OCI-LY3 (cell line): ENCODE measurements at regions not wholly inside any gene's neighbourhood (a gene's known extent, or its start where the extent isn't known, plus 50 kb on each side); places are given as distances from the start of the nearest gene placed in this dataset.

ENCODE experiments used
- H2AFZ ChIP-seq: fragments of 200-600, 300-600 bp; shearing (Covaris generic); 2 replicates; pipeline ENCODE4 v1.6.0; 2014; ENCODE audit warnings: antibody characterized with exemption, low read depth, low read length
- H3K27ac ChIP-seq: fragments of 200-600, 300-600 bp; sonication (generic); 2 replicates; pipeline ENCODE4 v1.5.1; 2014; ENCODE audit warnings: mild to moderate bottlenecking, low read length, moderate library complexity, mixed read lengths
- H3K27me3 ChIP-seq: fragments of 200-600, 300-600 bp; sonication (generic); 2 replicates; pipeline ENCODE4 v1.6.1; 2014; ENCODE audit warnings: low read depth, low read length, mixed read lengths
- H3K36me3 ChIP-seq: fragments of 200-600, 300-600 bp; sonication (generic); replicated peaks from 2 replicates; pipeline ENCODE3; 2014; ENCODE audit warnings: low read depth, low read length, mixed read lengths
- H3K4me1 ChIP-seq: fragments of 300-600, 200-600 bp; sonication (generic); 2 replicates; pipeline ENCODE4 v1.6.1; 2014; ENCODE audit warnings: low read length, mixed read lengths
- H3K4me2 ChIP-seq: fragments of 200-600, 300-600 bp; sonication (generic); 2 replicates; pipeline ENCODE4 v1.6.1; 2014; ENCODE audit warnings: low read length, mixed read lengths
- H3K4me3 ChIP-seq: fragments of 300-600, 200-600 bp; sonication (generic); 2 replicates; pipeline ENCODE4 v1.5.1; 2014; ENCODE audit warnings: antibody characterized with exemption, mild to moderate bottlenecking, low read length, moderate library complexity
- H3K79me2 ChIP-seq: fragments of 300-600, 200-600 bp; shearing (Covaris generic); 2 replicates; pipeline ENCODE4 v1.6.1; 2014; ENCODE audit warnings: mild to moderate bottlenecking, low read length, mixed read lengths
- H3K9ac ChIP-seq: fragments of 300-600, 200-600 bp; shearing (Covaris generic); 2 replicates; pipeline ENCODE4 v1.6.0; 2014; ENCODE audit warnings: mild to moderate bottlenecking, low read length, moderate library complexity
- H3K9me3 ChIP-seq: fragments of 200-600, 300-600 bp; shearing (Covaris generic); 2 replicates; pipeline ENCODE4 v1.6.1; 2014; ENCODE audit warnings: low read length, mixed read lengths; ENCODE audit not compliant: insufficient read depth
- H4K20me1 ChIP-seq: fragments of 200-600, 300-600 bp; sonication (generic); 2 replicates; pipeline ENCODE4 v1.6.1; 2016; ENCODE audit warnings: low read length, mixed read lengths; ENCODE audit not compliant: insufficient read depth
- EZH2phosphoT487 ChIP-seq: fragments of 200-600 bp; shearing (Covaris generic); IDR thresholded peaks from 2 replicates; pipeline ENCODE4 v1.6.1; 2018; ENCODE audit warnings: antibody characterized with exemption, mixed run types, low read depth
- TF ChIP-seq, protein P1 (sequence below): fragments of 200-600, 300-600 bp; sonication (generic); IDR thresholded peaks from 2 replicates; pipeline ENCODE4 v1.5.1; 2014; ENCODE audit warnings: antibody characterized with exemption, low read length, low read depth

DNA sequence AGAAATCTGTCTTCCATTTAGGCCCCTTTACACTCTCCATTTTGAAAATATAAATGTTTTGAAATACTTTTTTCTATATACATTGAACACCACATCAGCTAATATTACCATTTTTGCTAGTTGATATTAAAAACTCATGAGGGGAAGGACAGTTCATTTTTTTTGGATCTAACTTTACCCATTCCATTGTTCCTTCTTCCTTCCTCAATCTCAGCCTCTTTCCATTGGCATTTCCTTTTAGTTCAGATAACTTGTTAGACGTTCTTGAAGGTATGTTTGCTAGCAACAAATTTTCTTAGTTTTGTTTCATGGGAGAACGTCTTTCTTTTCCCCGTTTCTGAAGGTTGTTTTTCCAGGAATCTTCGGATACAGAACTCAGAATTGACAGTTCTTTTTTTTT lies 759.0 kb downstream of the SOCS6 start:
- H4K20me1 ChIP-seq: no peaks in the 10 kb centered on the region
- no peak overlapping the region for H3K27ac ChIP-seq
- no peaks in the 10 kb centered on the region for H3K4me1 ChIP-seq
- no peaks in the 10 kb centered on the region for H3K79me2 ChIP-seq
- H3K9me3 ChIP-seq: no peaks in the 10 kb centered on the region
- no peak overlapping the region for H3K4me3 ChIP-seq
- no peak overlapping the region for H2AFZ ChIP-seq
- H3K4me2 ChIP-seq: no peak overlapping the region
- no peak for TF ChIP-seq EZH2phosphoT487
- TF ChIP-seq, protein P1, sequence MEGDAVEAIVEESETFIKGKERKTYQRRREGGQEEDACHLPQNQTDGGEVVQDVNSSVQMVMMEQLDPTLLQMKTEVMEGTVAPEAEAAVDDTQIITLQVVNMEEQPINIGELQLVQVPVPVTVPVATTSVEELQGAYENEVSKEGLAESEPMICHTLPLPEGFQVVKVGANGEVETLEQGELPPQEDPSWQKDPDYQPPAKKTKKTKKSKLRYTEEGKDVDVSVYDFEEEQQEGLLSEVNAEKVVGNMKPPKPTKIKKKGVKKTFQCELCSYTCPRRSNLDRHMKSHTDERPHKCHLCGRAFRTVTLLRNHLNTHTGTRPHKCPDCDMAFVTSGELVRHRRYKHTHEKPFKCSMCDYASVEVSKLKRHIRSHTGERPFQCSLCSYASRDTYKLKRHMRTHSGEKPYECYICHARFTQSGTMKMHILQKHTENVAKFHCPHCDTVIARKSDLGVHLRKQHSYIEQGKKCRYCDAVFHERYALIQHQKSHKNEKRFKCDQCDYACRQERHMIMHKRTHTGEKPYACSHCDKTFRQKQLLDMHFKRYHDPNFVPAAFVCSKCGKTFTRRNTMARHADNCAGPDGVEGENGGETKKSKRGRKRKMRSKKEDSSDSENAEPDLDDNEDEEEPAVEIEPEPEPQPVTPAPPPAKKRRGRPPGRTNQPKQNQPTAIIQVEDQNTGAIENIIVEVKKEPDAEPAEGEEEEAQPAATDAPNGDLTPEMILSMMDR: no peak
- no peaks in the 10 kb centered on the region for H3K36me3 ChIP-seq
- H3K27me3 ChIP-seq: no peaks in the 10 kb centered on the region
- no peak overlapping the region for H3K9ac ChIP-seq

GRCh38 chr18:71045331-71046065 lies 756.7 kb downstream of the SOCS6 start:
- Histone ChIP-seq H3K79me2 (no peaks in the 10 kb centered on the region), H3K36me3 (no peaks in the 10 kb centered on the region), H4K20me1 (no peaks in the 10 kb centered on the region), H3K4me2 (no peak overlapping the region), H3K4me1 (no peaks in the 10 kb centered on the region), H2AFZ (no peak overlapping the region), H3K4me3 (no peak overlapping the region), H3K9me3 (no peaks in the 10 kb centered on the region), H3K27ac (no peak overlapping the region), H3K27me3 (no peaks in the 10 kb centered on the region), H3K9ac (no peak overlapping the region)
- no peak for TF ChIP-seq EZH2phosphoT487
- TF ChIP-seq, protein P1: no peak

DNA sequence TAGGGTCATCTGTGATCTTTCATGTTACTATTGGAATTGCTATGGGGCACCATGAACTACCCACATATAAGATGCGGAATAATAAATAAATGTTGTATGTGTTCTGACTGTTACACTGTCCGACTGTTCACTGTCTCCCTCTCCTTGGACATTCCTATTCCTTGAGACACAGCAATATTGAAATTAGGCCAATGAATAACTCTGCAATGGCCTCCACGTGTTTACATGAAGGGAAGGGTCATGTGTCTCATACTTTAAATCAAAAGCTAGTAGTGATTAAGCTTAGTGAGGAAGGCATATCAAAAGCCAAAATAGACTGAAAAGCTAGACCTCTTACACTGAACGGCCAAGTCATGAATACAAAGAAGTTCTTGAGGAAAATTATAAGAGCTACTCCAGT lies 751.3 kb downstream of the SOCS6 start:
- no peaks in the 10 kb centered on the region for H3K4me1 ChIP-seq
- H4K20me1 ChIP-seq: no peaks in the 10 kb centered on the region
- H3K9ac ChIP-seq: no peak overlapping the region
- H3K9me3 ChIP-seq: no peaks in the 10 kb centered on the region
- no peak overlapping the region for H3K4me3 ChIP-seq
- H2AFZ ChIP-seq: no peak overlapping the region
- H3K79me2 ChIP-seq: no peaks in the 10 kb centered on the region
- no peaks in the 10 kb centered on the region for H3K36me3 ChIP-seq
- H3K27ac ChIP-seq: no peak overlapping the region
- H3K4me2 ChIP-seq: no peak overlapping the region
- H3K27me3 ChIP-seq: no peaks in the 10 kb centered on the region
- TF ChIP-seq EZH2phosphoT487: no peak
- TF ChIP-seq, protein P1: no peak

GRCh38 chr18:71038196-71038595 lies 749.4 kb downstream of the SOCS6 start:
- H3K4me1 ChIP-seq: no peaks in the 10 kb centered on the region

More at GRCh38 chr18:71038196-71038595, 749.4 kb downstream of the SOCS6 start:
- H3K9ac ChIP-seq: no peak overlapping the region
- H3K27ac ChIP-seq: no peak overlapping the region
- no peaks in the 10 kb centered on the region for H3K79me2 ChIP-seq
- H3K9me3 ChIP-seq: no peaks in the 10 kb centered on the region
- H4K20me1 ChIP-seq: no peaks in the 10 kb centered on the region
- H3K4me2 ChIP-seq: no peak overlapping the region
- H3K36me3 ChIP-seq: no peaks in the 10 kb centered on the region
- no peak for TF ChIP-seq EZH2phosphoT487
- TF ChIP-seq, protein P1: no peak
- H3K27me3 ChIP-seq: no peaks in the 10 kb centered on the region
- no peak overlapping the region for H3K4me3 ChIP-seq
- H2AFZ ChIP-seq: no peak overlapping the region
